ENCODE measurements at regions not wholly inside any gene's neighbourhood (a gene's known extent, or its start where the extent isn't known, plus 50 kb on each side); places are given as distances from the start of the nearest gene placed in this dataset.
"Not testable (repeated sequence)": the region's sequence is repeated elsewhere in the genome, so short reads cannot be mapped to it uniquely, and the experiment has no call there.

- no peak for TF ChIP-seq CTCF (IDR thresholded peaks at IDR 0.05; ENCODE audit: borderline replicate concordance, insufficient read depth, low read depth, low read length)
- H3K4me3 ChIP-seq (ENCODE audit: low read depth, low read length), result no peak overlapping the region
Measured at GRCh38 chr7:10507032-10507431, 466.6 kb upstream of the PHF14 start.

- H3K4me3 ChIP-seq (ENCODE audit: low read depth, low read length), result no peak overlapping the region
- no peak for TF ChIP-seq CTCF (IDR thresholded peaks at IDR 0.05; ENCODE audit: borderline replicate concordance, insufficient read depth, low read depth, low read length)
Measured at GRCh38 chr7:10521306-10521705, 452.4 kb upstream of the PHF14 start.

- not testable (repeated sequence) for H3K4me3 ChIP-seq (ENCODE audit: low read depth, low read length)
Measured at GRCh38 chr7:10533429-10533828, 440.2 kb upstream of the PHF14 start.

GRCh38 chr7:10536561-10536960, 437.1 kb upstream of the PHF14 start:
- no peak overlapping the region for H3K4me3 ChIP-seq (ENCODE audit: low read depth, low read length)
- no peak for TF ChIP-seq CTCF (IDR thresholded peaks at IDR 0.05; ENCODE audit: borderline replicate concordance, insufficient read depth, low read depth, low read length)

- H3K4me3 ChIP-seq (ENCODE audit: low read depth, low read length), result no peak overlapping the region
- no peak for TF ChIP-seq CTCF (IDR thresholded peaks at IDR 0.05; ENCODE audit: borderline replicate concordance, insufficient read depth, low read depth, low read length)
Measured at GRCh38 chr7:10537764-10538163, 435.9 kb upstream of the PHF14 start.

GRCh38 chr7:10557375-10557774, 416.3 kb upstream of the PHF14 start:
- no peak for TF ChIP-seq CTCF (IDR thresholded peaks at IDR 0.05; ENCODE audit: borderline replicate concordance, insufficient read depth, low read depth, low read length)
- H3K4me3 ChIP-seq (ENCODE audit: low read depth, low read length), result no peak overlapping the region

GRCh38 chr7:10560497-10560896, 413.2 kb upstream of the PHF14 start:
- TF ChIP-seq CTCF (IDR thresholded peaks at IDR 0.05; ENCODE audit: borderline replicate concordance, insufficient read depth, low read depth, low read length), result no peak
- H3K4me3 ChIP-seq (ENCODE audit: low read depth, low read length), result no peak overlapping the region

GRCh38 chr7:10568891-10569290, 404.8 kb upstream of the PHF14 start:
- no peak overlapping the region for H3K4me3 ChIP-seq (ENCODE audit: low read depth, low read length)
- no peak for TF ChIP-seq CTCF (IDR thresholded peaks at IDR 0.05; ENCODE audit: borderline replicate concordance, insufficient read depth, low read depth, low read length)
